Activated CD8-positive, alpha-beta T cell treated with anti-CD3 and anti-CD28 coated beads for 36 hours (primary cell): ENCODE measurements at regions not wholly inside any gene's neighbourhood (a gene's known extent, or its start where the extent isn't known, plus 50 kb on each side); places are given as distances from the start of the nearest gene placed in this dataset.

Source experiments
- ATAC-seq: fragments of 200-7000 bp; cut with Tn5 transposase; one replicate; pipeline ENCODE4 v1.10.0; 2021; ENCODE audit warnings: mild to moderate bottlenecking, moderate library complexity
- CTCF ChIA-PET: fragments of 350-600 bp; sonication (Branson Sonifier 250); formaldehyde crosslinking; loops from one replicate; lab custom pipeline; 2021; ENCODE audit warnings: antibody characterized with exemption; lab: Charles Lee
- POLR2A ChIA-PET: fragments of 350-600 bp; sonication (Branson Sonifier 250); formaldehyde crosslinking; loops from one replicate; lab custom pipeline; 2021; ENCODE audit warnings: antibody characterized with exemption; lab: Charles Lee
- DNase-seq: peaks from one replicate; pipeline ENCODE4 v3.0.0-alpha.2; 2020
- H3K27ac Mint-ChIP-seq: one replicate; pipeline ENCODE4 v1.8.0; 2021; ENCODE audit warnings: mild to moderate bottlenecking, mixed read lengths
- H3K27me3 Mint-ChIP-seq: one replicate; pipeline ENCODE4 v1.8.0; 2021; ENCODE audit warnings: mixed read lengths
- H3K36me3 Mint-ChIP-seq: one replicate; pipeline ENCODE4 v1.8.0; 2021; ENCODE audit warnings: low read depth, mixed read lengths
- H3K4me1 Mint-ChIP-seq: one replicate; pipeline ENCODE4 v1.8.0; 2021; ENCODE audit warnings: low read depth, mixed read lengths
- H3K4me3 Mint-ChIP-seq: one replicate; pipeline ENCODE4 v1.8.0; 2021; ENCODE audit warnings: mild to moderate bottlenecking, moderate library complexity, mixed read lengths
- H3K9me3 Mint-ChIP-seq: one replicate; pipeline ENCODE4 v1.8.0; 2021; ENCODE audit warnings: mixed read lengths
- intact Hi-C: fragments of 100-400 bp; cut with micrococcal nuclease; formaldehyde crosslinking; loops from one replicate; pipeline ENCODE4 v1.10.0; 2022
- TF ChIP-seq, protein P1 (sequence below): fragments of 200-600 bp; IDR thresholded peaks from one replicate; pipeline ENCODE4 v1.8.0; 2022; ENCODE audit warnings: antibody characterized with exemption, mild to moderate bottlenecking

DNA sequence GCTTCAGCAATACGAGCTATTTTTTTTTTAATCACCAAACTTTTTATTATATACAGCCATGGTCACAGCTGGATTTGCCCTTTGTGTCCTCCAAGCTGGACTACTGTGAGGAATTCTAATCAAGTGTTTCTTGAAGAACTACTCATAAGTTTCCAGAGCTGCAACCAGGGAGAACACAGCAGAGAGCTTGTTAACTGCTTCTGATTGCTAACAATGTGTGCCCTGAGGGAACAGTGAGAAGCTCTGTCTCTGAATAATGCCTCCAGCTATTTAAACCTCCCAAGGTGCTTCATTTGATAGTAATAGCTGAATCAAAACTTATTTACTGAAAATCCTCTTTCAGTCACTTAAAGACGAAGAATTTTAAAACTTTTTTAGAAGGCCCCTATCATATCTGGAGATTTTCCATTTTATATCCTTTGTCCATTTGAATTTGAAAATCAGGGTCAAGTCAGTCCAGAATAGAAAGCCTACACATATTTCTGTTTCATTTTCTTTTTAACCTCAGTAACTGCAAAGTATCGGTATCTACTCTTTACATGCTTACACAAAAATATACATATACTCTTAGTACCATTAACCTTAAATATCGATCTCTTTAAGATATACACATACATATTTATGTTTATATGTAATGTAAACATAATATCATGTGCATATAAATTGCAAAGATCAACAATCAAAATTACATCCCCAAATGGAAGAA, 1024.2 kb downstream of the GRM8 start:
- no peaks in the 10 kb centered on the region for H3K36me3 Mint-ChIP-seq
- CTCF ChIA-PET: no interaction called here
- H3K4me1 Mint-ChIP-seq: no peaks in the 10 kb centered on the region
- ATAC-seq (no peak), DNase-seq (no peak)
- intact Hi-C loops: no loop called here
- H3K27ac Mint-ChIP-seq: no peak overlapping the region
- no peak overlapping the region for H3K4me3 Mint-ChIP-seq
- no peaks in the 10 kb centered on the region for H3K27me3 Mint-ChIP-seq
- peaks cover 9% of the 10 kb centered on the region for H3K9me3 Mint-ChIP-seq
- POLR2A ChIA-PET: no interaction called here
- TF ChIP-seq, protein P1, sequence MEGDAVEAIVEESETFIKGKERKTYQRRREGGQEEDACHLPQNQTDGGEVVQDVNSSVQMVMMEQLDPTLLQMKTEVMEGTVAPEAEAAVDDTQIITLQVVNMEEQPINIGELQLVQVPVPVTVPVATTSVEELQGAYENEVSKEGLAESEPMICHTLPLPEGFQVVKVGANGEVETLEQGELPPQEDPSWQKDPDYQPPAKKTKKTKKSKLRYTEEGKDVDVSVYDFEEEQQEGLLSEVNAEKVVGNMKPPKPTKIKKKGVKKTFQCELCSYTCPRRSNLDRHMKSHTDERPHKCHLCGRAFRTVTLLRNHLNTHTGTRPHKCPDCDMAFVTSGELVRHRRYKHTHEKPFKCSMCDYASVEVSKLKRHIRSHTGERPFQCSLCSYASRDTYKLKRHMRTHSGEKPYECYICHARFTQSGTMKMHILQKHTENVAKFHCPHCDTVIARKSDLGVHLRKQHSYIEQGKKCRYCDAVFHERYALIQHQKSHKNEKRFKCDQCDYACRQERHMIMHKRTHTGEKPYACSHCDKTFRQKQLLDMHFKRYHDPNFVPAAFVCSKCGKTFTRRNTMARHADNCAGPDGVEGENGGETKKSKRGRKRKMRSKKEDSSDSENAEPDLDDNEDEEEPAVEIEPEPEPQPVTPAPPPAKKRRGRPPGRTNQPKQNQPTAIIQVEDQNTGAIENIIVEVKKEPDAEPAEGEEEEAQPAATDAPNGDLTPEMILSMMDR: no peak

DNA sequence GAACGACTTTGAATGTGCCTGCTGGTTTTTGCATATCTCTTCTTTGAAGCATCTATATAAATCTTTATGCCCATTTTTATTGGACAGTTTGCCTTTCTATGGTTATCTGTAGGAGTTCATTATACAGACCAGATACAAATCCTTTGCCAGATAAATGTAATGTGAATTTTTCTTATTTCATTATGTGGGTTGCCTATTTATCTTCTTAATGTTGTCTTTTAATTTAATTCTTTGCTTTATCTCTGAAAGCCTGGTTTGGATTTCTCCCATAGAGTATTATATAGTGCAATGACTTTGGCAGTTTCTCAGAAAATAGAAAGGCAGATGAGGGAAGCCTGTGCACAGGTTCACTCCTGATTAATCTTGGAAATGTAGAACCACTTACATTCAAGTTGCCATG, 1025.1 kb downstream of the GRM8 start:
- ChIA-PET CTCF (no interaction called here), POLR2A (no interaction called here)
- intact Hi-C loops: no loop called here
- H3K27me3 Mint-ChIP-seq: no peaks in the 10 kb centered on the region
- DNase-seq (no peak), ATAC-seq (no peak)
- H3K9me3 Mint-ChIP-seq: peaks cover 4% of the 10 kb centered on the region
- no peaks in the 10 kb centered on the region for H3K36me3 Mint-ChIP-seq
- H3K27ac Mint-ChIP-seq: no peak overlapping the region
- no peaks in the 10 kb centered on the region for H3K4me1 Mint-ChIP-seq
- no peak overlapping the region for H3K4me3 Mint-ChIP-seq
- TF ChIP-seq, protein P1: no peak

DNA sequence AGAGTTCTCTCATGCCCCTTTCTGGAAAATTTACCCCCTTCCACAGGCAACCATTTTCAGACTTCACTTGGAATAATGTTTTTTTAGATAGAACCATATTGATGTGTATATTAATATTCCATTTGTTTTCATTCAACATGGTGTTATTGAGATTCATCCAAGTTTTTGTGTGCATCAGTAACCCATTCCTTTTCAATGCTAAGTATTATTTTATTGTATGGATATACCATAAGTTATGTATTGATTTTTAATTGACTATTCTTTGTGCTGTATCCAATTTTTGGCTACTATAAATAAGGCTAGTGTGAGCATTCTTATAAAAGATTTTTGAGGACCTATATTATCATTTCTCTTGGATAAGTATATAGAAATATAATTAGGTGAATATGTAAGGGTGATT, 1025.7 kb downstream of the GRM8 start:
- CTCF ChIA-PET: no interaction called here
- intact Hi-C loops: no loop called here

DNA sequence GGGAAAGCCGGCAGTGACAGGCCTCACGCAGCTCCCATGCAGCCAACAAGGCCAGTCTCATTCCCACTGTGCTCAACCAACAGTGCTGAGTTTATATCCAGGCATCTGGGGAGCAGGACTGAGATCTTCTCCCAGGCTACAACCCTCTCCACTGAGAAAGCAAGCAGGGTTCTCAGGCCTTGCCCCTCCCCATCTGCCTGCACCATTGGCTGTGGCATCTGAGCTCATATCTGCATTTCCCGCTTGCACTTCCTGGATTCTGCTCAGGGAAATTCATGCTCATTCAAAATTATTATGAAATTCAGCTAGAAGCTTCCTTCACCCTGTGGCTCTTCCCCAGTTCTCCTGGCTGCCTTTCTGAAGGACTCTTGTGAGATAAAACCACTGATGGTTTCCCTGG, 1029.0 kb downstream of the GRM8 start:
- CTCF ChIA-PET: no interaction called here
- H3K27me3 Mint-ChIP-seq: no peaks in the 10 kb centered on the region
- no peak for ATAC-seq
- peaks cover 14% of the 10 kb centered on the region for H3K9me3 Mint-ChIP-seq
- H3K4me1 Mint-ChIP-seq: no peaks in the 10 kb centered on the region
- no peak overlapping the region for H3K4me3 Mint-ChIP-seq
- no peaks in the 10 kb centered on the region for H3K36me3 Mint-ChIP-seq
- intact Hi-C loops: no loop called here
- POLR2A ChIA-PET: no interaction called here
- no peak for DNase-seq
- TF ChIP-seq, protein P1: no peak
- no peak overlapping the region for H3K27ac Mint-ChIP-seq

More for the DNA sequence above, 1025.7 kb downstream of the GRM8 start:
- ATAC-seq: no peak
- H3K9me3 Mint-ChIP-seq: peaks cover 3% of the 10 kb centered on the region
- TF ChIP-seq, protein P1: no peak
- no peaks in the 10 kb centered on the region for H3K36me3 Mint-ChIP-seq
- no peaks in the 10 kb centered on the region for H3K4me1 Mint-ChIP-seq
- no peak for DNase-seq
- no peaks in the 10 kb centered on the region for H3K27me3 Mint-ChIP-seq
- POLR2A ChIA-PET: no interaction called here
- no peak overlapping the region for H3K27ac Mint-ChIP-seq
- no peak overlapping the region for H3K4me3 Mint-ChIP-seq

DNA sequence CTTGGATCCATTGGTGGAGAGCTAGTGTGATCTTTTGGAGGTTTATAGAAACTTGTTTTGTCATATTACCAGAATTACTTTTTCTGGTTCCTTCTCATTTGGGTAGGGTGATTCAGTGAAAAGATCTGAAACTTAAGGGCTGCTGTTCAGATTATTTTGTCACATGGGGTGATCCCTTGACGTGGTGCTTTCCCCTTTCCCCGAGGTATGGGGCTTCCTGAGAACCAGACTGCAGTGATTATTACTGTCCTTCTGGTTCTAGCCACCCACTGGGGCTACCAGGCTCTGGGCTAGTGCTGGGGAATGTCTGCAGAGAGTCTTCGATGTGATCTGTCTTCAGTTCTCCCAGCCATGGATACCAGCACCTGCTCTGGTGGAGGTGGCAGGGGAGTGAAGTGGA, 1030.0 kb downstream of the GRM8 start:
- ATAC-seq: no peak
- H3K27me3 Mint-ChIP-seq: no peaks in the 10 kb centered on the region
- DNase-seq: no peak
- ChIA-PET CTCF (no interaction called here), POLR2A (no interaction called here)
- intact Hi-C loops: no loop called here
- H3K4me1 Mint-ChIP-seq: no peaks in the 10 kb centered on the region
- H3K36me3 Mint-ChIP-seq: no peaks in the 10 kb centered on the region
- no peak overlapping the region for H3K4me3 Mint-ChIP-seq
- no peak overlapping the region for H3K27ac Mint-ChIP-seq
- TF ChIP-seq, protein P1: no peak
- H3K9me3 Mint-ChIP-seq: peaks cover 17% of the 10 kb centered on the region
